ENCODE measurements at regions not wholly inside any gene's neighbourhood (a gene's known extent, or its start where the extent isn't known, plus 50 kb on each side); places are given as distances from the start of the nearest gene placed in this dataset.

DNA sequence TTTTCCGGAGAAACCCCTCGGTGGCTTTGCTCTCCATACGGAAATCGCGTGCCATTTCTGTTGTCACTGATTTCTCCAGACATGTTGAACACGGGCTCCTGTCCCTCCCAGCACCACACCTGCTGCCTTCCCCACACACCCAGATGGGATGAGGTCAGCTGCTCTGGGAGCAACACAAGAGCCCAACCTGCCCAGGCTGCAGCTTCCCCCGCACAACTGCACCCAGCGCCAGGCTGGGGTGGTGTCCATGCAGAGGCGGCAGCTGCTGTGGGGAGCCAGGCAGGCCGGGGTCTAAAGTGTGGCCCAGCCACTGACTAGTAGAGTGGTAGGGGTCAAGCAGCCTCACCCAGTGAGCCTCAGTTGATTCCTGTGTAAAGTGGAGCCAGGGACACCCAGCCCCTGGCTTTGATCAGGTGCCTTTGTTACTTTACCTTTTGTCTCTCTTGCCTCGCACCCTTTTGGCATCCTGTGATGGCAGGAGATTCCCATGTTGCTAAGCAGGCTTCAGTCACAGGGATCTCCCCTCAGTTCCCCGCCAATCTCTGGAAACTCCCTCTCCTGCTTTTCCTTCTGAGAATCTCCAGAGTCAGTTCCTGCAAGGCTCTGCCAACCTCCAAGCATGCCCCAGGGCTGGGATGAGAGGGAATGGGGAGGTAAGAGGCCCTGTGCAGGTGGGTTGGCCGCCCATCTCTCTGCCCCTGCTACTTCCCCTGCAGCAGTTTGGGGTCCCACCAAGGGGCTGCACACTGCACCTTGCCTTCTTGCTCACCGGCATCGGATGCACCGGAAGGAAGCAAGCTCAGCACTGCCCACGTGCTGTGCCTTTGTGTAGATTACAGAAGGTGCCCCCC is 91.8 kb upstream of the ALDH1A3 start:
- Mint-ChIP-seq H3K27me3 (peaks cover 9% of the 10 kb centered on the region), H3K36me3 (ENCODE audit: insufficient read depth) (no peaks in the 10 kb centered on the region), H3K4me1 (no peaks in the 10 kb centered on the region), H3K4me3 (no peak overlapping the region), H3K9me3 (no peaks in the 10 kb centered on the region), H3K27ac (ENCODE audit: low read depth) (no peak overlapping the region)
- DNase-seq (ENCODE audit: low spot score in 2 of 2) (no peak), ATAC-seq (replicated peaks; ENCODE audit: extremely low read depth, poor library complexity, severe bottlenecking) (no peak)

GRCh38 chr15:100788418-100789105 is 91.1 kb upstream of the ALDH1A3 start:
- Mint-ChIP-seq H3K36me3 (ENCODE audit: insufficient read depth) (peaks cover 1% of the 10 kb centered on the region), H3K27ac (ENCODE audit: low read depth) (no peak overlapping the region), H3K4me3 (no peak overlapping the region), H3K4me1 (no peaks in the 10 kb centered on the region), H3K27me3 (peaks cover 9% of the 10 kb centered on the region), H3K9me3 (no peaks in the 10 kb centered on the region)
- no peak for ATAC-seq (replicated peaks; ENCODE audit: extremely low read depth, poor library complexity, severe bottlenecking)
- DNase-seq (ENCODE audit: low spot score in 2 of 2), result no peak

- ATAC-seq (replicated peaks; ENCODE audit: extremely low read depth, poor library complexity, severe bottlenecking) (no peak), DNase-seq (ENCODE audit: low spot score in 2 of 2) (no peak)
- no peaks in the 10 kb centered on the region for H3K9me3 Mint-ChIP-seq
Observed at GRCh38 chr15:100790786-100791265, 88.8 kb upstream of the ALDH1A3 start.

DNA sequence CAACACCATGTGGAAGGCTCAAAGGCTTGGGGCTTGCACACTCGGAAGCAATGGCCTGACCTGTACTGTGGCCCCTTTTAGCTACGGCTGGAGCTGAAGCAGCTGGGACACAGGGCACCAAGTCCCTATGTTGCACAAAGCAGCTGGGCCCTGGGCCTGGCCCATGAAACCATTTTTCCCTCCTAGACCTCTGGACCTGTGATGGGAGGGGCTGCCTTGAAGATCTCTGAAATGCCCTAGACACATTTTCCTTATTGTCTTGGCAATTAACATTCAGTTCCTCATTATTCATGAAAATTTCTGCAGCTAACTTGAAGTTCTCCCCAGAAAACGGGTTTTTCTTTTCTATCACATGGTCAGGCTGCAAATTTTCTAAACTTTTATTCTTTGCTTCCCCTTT is 85.6 kb upstream of the ALDH1A3 start:
- Mint-ChIP-seq H3K27me3 (peaks cover 25% of the 10 kb centered on the region), H3K36me3 (ENCODE audit: insufficient read depth) (peaks cover 3% of the 10 kb centered on the region), H3K27ac (ENCODE audit: low read depth) (no peak overlapping the region), H3K9me3 (no peaks in the 10 kb centered on the region), H3K4me3 (no peak overlapping the region), H3K4me1 (no peaks in the 10 kb centered on the region)
- ATAC-seq (replicated peaks; ENCODE audit: extremely low read depth, poor library complexity, severe bottlenecking) (no peak), DNase-seq (ENCODE audit: low spot score in 2 of 2) (no peak)

More at GRCh38 chr15:100790786-100791265, 88.8 kb upstream of the ALDH1A3 start:
- Mint-ChIP-seq H3K4me1 (no peaks in the 10 kb centered on the region), H3K4me3 (no peak overlapping the region), H3K27ac (ENCODE audit: low read depth) (no peak overlapping the region), H3K36me3 (ENCODE audit: insufficient read depth) (peaks cover 1% of the 10 kb centered on the region), H3K27me3 (peaks cover 25% of the 10 kb centered on the region)

- peaks cover 21% of the 10 kb centered on the region for H3K27me3 Mint-ChIP-seq
- H3K27ac Mint-ChIP-seq (ENCODE audit: low read depth), result no peak overlapping the region
- no peak overlapping the region for H3K4me3 Mint-ChIP-seq
- H3K4me1 Mint-ChIP-seq, result no peaks in the 10 kb centered on the region
- no peaks in the 10 kb centered on the region for H3K9me3 Mint-ChIP-seq
- DNase-seq (ENCODE audit: low spot score in 2 of 2) (no peak), ATAC-seq (replicated peaks; ENCODE audit: extremely low read depth, poor library complexity, severe bottlenecking) (no peak)
- peaks cover 1% of the 10 kb centered on the region for H3K36me3 Mint-ChIP-seq (ENCODE audit: insufficient read depth)
Observed at GRCh38 chr15:100801256-100801900, 78.3 kb upstream of the ALDH1A3 start.

GRCh38 chr15:100802421-100803170 is 77.0 kb upstream of the ALDH1A3 start:
- Mint-ChIP-seq H3K27me3 (peaks cover 21% of the 10 kb centered on the region), H3K27ac (ENCODE audit: low read depth) (no peak overlapping the region), H3K36me3 (ENCODE audit: insufficient read depth) (peaks cover 1% of the 10 kb centered on the region), H3K4me3 (no peak overlapping the region), H3K9me3 (no peaks in the 10 kb centered on the region), H3K4me1 (no peaks in the 10 kb centered on the region)
- no peak for DNase-seq (ENCODE audit: low spot score in 2 of 2)
- ATAC-seq (replicated peaks; ENCODE audit: extremely low read depth, poor library complexity, severe bottlenecking), result no peak

GRCh38 chr15:100803171-100803440 is 76.5 kb upstream of the ALDH1A3 start:
- no peak overlapping the region for H3K4me3 Mint-ChIP-seq
- DNase-seq (ENCODE audit: low spot score in 2 of 2), result no peak

DNA sequence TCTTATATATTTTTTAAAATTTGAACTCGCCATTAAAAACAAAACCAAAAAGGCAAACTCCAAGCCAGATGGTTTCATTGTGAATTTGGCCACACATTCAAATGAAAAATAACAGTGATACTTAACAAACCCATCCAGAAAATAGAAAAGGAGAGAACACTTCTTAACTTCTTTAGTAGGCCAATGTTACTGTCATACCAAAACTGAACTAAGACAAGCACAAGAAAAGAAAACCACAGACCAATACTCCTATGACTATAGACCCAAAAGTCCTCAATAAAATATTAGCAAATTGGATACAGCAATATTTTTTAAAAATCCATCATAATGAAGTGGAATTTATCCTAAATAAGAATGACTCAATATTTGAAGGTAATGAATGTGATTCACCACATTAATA is 73.5 kb upstream of the ALDH1A3 start:
- no peak overlapping the region for H3K4me3 Mint-ChIP-seq
- no peak overlapping the region for H3K27ac Mint-ChIP-seq (ENCODE audit: low read depth)
- DNase-seq (ENCODE audit: low spot score in 2 of 2), result no peak
- no peak for ATAC-seq (replicated peaks; ENCODE audit: extremely low read depth, poor library complexity, severe bottlenecking)
- H3K9me3 Mint-ChIP-seq, result no peaks in the 10 kb centered on the region
- H3K27me3 Mint-ChIP-seq, result peaks cover 6% of the 10 kb centered on the region
- H3K36me3 Mint-ChIP-seq (ENCODE audit: insufficient read depth), result no peaks in the 10 kb centered on the region
- H3K4me1 Mint-ChIP-seq, result no peaks in the 10 kb centered on the region

More at GRCh38 chr15:100803171-100803440, 76.5 kb upstream of the ALDH1A3 start:
- Mint-ChIP-seq H3K27me3 (peaks cover 21% of the 10 kb centered on the region), H3K36me3 (ENCODE audit: insufficient read depth) (peaks cover 1% of the 10 kb centered on the region), H3K9me3 (no peaks in the 10 kb centered on the region), H3K4me1 (no peaks in the 10 kb centered on the region), H3K27ac (ENCODE audit: low read depth) (no peak overlapping the region)
- ATAC-seq (replicated peaks; ENCODE audit: extremely low read depth, poor library complexity, severe bottlenecking), result no peak

- no peaks in the 10 kb centered on the region for H3K9me3 Mint-ChIP-seq
- H3K4me3 Mint-ChIP-seq, result no peak overlapping the region
- ATAC-seq (replicated peaks; ENCODE audit: extremely low read depth, poor library complexity, severe bottlenecking), result no peak
- no peaks in the 10 kb centered on the region for H3K36me3 Mint-ChIP-seq (ENCODE audit: insufficient read depth)
- H3K27ac Mint-ChIP-seq (ENCODE audit: low read depth), result no peak overlapping the region
- H3K27me3 Mint-ChIP-seq, result no peaks in the 10 kb centered on the region
- DNase-seq (ENCODE audit: low spot score in 2 of 2), result no peak
- H3K4me1 Mint-ChIP-seq, result no peaks in the 10 kb centered on the region
Observed at GRCh38 chr15:100807028-100807427, 72.6 kb upstream of the ALDH1A3 start.

DNA sequence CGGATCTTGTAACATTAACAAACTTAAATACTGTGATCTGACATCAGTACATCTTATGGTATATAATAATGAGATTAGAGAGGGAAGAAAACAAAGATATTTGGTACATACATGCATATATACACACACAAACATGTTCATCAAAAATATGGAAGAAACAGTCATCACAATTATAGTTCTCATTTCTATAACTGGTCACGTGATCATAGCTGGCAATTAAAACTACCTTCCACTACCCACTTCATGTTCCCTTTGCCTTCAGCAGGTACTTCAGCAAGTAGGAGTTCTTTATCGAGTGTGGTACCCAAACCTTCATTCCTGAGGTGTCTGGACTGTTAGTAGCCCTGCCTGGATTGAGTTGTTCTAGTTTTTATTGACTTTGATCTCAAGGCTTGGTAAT is 70.9 kb upstream of the ALDH1A3 start:
- no peak for ATAC-seq (replicated peaks; ENCODE audit: extremely low read depth, poor library complexity, severe bottlenecking)
- Mint-ChIP-seq H3K27me3 (no peaks in the 10 kb centered on the region), H3K4me1 (no peaks in the 10 kb centered on the region), H3K27ac (ENCODE audit: low read depth) (no peak overlapping the region), H3K9me3 (no peaks in the 10 kb centered on the region), H3K36me3 (ENCODE audit: insufficient read depth) (no peaks in the 10 kb centered on the region), H3K4me3 (no peak overlapping the region)
- DNase-seq (ENCODE audit: low spot score in 2 of 2), result no peak

GRCh38 chr15:100809151-100809550 is 70.5 kb upstream of the ALDH1A3 start:
- no peak for DNase-seq (ENCODE audit: low spot score in 2 of 2)
- Mint-ChIP-seq H3K27ac (ENCODE audit: low read depth) (no peak overlapping the region), H3K36me3 (ENCODE audit: insufficient read depth) (no peaks in the 10 kb centered on the region), H3K9me3 (no peaks in the 10 kb centered on the region), H3K4me1 (no peaks in the 10 kb centered on the region), H3K27me3 (no peaks in the 10 kb centered on the region), H3K4me3 (no peak overlapping the region)
- ATAC-seq (replicated peaks; ENCODE audit: extremely low read depth, poor library complexity, severe bottlenecking), result no peak

DNA sequence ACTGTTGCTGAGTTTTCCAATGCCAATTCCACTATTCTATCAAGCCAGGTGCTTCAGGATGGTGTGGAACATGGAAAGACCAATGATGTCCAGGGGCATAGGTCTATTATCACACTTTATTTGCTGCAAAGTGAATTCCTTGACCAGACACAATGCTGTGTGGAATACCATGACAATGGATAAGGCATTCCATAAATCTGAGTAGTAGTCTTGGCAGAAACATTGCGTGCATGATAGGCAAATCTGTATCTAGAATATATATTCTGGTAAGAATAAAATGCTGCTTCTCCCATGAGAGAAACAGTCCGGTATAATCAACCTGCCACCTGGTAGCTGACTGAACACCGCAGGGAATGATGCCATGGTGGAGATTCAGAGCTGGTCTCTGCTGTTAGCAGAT is 70.0 kb upstream of the ALDH1A3 start:
- no peak overlapping the region for H3K4me3 Mint-ChIP-seq
- H3K9me3 Mint-ChIP-seq, result no peaks in the 10 kb centered on the region
- no peaks in the 10 kb centered on the region for H3K36me3 Mint-ChIP-seq (ENCODE audit: insufficient read depth)
- H3K27me3 Mint-ChIP-seq, result no peaks in the 10 kb centered on the region
- no peak for DNase-seq (ENCODE audit: low spot score in 2 of 2)
- ATAC-seq (replicated peaks; ENCODE audit: extremely low read depth, poor library complexity, severe bottlenecking), result no peak
- H3K27ac Mint-ChIP-seq (ENCODE audit: low read depth), result no peak overlapping the region
- no peaks in the 10 kb centered on the region for H3K4me1 Mint-ChIP-seq

Measured in central memory CD8-positive, alpha-beta T cell (primary cell).